DOHH2 (cell line): ENCODE measurements at regions not wholly inside any gene's neighbourhood (a gene's known extent, or its start where the extent isn't known, plus 50 kb on each side); places are given as distances from the start of the nearest gene placed in this dataset.

Source experiments
- H3F3A ChIP-seq: fragments of 200-600 bp; sonication (generic), shearing (Covaris generic); 2 replicates; pipeline ENCODE4 v1.6.0; 2016; ENCODE audit warnings: antibody characterized with exemption, mild to moderate bottlenecking; ENCODE audit not compliant: control insufficient read depth, insufficient read depth
- H3K27ac ChIP-seq: fragments of 200-600 bp; sonication (generic); 2 replicates; pipeline ENCODE4 v1.5.1; 2014; ENCODE audit warnings: low read depth, mild to moderate bottlenecking, low read length, moderate library complexity
- H3K27me3 ChIP-seq: fragments of 200-600 bp; sonication (generic); 2 replicates; pipeline ENCODE4 v1.6.1; 2014; ENCODE audit warnings: mild to moderate bottlenecking, low read length, mixed read lengths; ENCODE audit not compliant: control insufficient read depth
- H3K36me3 ChIP-seq: fragments of 200-600 bp; sonication (generic); 2 replicates; pipeline ENCODE4 v1.6.1; 2014; ENCODE audit warnings: mild to moderate bottlenecking, low read length, moderate library complexity, mixed read lengths; ENCODE audit not compliant: control insufficient read depth
- H3K4me1 ChIP-seq: fragments of 200-600 bp; sonication (generic); 2 replicates; pipeline ENCODE4 v1.6.1; 2014; ENCODE audit warnings: mild to moderate bottlenecking, low read length, mixed read lengths; ENCODE audit not compliant: control insufficient read depth
- H3K4me2 ChIP-seq: fragments of 200-600 bp; sonication (generic); 2 replicates; pipeline ENCODE4 v1.6.0; 2014; ENCODE audit warnings: mild to moderate bottlenecking, low read length, moderate library complexity
- H3K4me3 ChIP-seq: fragments of 200-600 bp; sonication (generic); 2 replicates; pipeline ENCODE4 v1.5.1; 2014; ENCODE audit warnings: mild to moderate bottlenecking, low read length, mixed read lengths
- H3K79me2 ChIP-seq: fragments of 200-600 bp; sonication (generic); 2 replicates; pipeline ENCODE4 v1.6.1; 2014; ENCODE audit warnings: mild to moderate bottlenecking, low read length, mixed read lengths; ENCODE audit not compliant: control insufficient read depth
- H3K9me2 ChIP-seq: fragments of 200-600 bp; sonication (generic); replicated peaks from 2 replicates; pipeline ENCODE4 v1.6.1; 2014; ENCODE audit warnings: mild to moderate bottlenecking, low read length, mixed read lengths; ENCODE audit not compliant: control insufficient read depth
- H3K9me3 ChIP-seq: fragments of 200-600 bp; sonication (generic); 2 replicates; pipeline ENCODE4 v1.6.1; 2014; ENCODE audit warnings: antibody characterized with exemption, low read length, mixed read lengths; ENCODE audit not compliant: control insufficient read depth, insufficient read depth
- H4K20me1 ChIP-seq: fragments of 200-600 bp; sonication (generic); 2 replicates; pipeline ENCODE4 v1.6.0; 2014; ENCODE audit warnings: low read depth, mild to moderate bottlenecking, antibody characterized with exemption, low read length, moderate library complexity; ENCODE audit not compliant: control insufficient read depth, insufficient read depth
- EZH2phosphoT487 ChIP-seq: fragments of 200-600 bp; sonication (generic); IDR thresholded peaks from 2 replicates; pipeline ENCODE4 v1.6.1; 2017; ENCODE audit warnings: borderline replicate concordance, mild to moderate bottlenecking, antibody characterized with exemption, low read length, moderate library complexity, mixed read lengths
- TF ChIP-seq, protein P1 (sequence below): fragments of 200-600 bp; sonication (generic); IDR thresholded peaks from one replicate; pipeline ENCODE4 v1.5.1; 2014; ENCODE audit warnings: antibody characterized with exemption, mild to moderate bottlenecking, low read depth, low read length; ENCODE audit not compliant: poor library complexity, severe bottlenecking

DNA sequence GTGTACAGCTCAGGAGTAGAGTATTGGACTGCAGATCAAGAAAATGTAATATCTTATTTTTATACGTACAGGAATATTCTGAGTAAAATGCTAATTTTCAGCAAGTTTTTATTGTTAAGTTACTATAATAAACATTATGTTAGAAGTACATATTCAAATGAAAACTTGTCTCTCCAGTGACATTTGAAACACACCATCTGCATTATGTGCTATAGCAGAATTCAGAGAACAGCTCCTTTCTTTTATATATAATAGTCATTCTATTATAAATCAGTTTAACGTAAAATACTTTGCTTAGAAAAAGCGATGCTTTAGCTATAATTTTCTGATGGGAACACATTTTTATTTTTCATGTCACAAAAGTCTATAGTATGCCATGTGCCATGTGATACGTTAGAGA is 249.0 kb downstream of the PTPRC start:
- H3K9me3 ChIP-seq = no peaks in the 10 kb centered on the region
- TF ChIP-seq, protein P1, sequence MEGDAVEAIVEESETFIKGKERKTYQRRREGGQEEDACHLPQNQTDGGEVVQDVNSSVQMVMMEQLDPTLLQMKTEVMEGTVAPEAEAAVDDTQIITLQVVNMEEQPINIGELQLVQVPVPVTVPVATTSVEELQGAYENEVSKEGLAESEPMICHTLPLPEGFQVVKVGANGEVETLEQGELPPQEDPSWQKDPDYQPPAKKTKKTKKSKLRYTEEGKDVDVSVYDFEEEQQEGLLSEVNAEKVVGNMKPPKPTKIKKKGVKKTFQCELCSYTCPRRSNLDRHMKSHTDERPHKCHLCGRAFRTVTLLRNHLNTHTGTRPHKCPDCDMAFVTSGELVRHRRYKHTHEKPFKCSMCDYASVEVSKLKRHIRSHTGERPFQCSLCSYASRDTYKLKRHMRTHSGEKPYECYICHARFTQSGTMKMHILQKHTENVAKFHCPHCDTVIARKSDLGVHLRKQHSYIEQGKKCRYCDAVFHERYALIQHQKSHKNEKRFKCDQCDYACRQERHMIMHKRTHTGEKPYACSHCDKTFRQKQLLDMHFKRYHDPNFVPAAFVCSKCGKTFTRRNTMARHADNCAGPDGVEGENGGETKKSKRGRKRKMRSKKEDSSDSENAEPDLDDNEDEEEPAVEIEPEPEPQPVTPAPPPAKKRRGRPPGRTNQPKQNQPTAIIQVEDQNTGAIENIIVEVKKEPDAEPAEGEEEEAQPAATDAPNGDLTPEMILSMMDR = no peak
- TF ChIP-seq EZH2phosphoT487 = no peak
- peaks cover 90% of the 10 kb centered on the region for H3K36me3 ChIP-seq
- peaks cover 96% of the 10 kb centered on the region for H3K79me2 ChIP-seq
- H3F3A ChIP-seq = peaks cover 16% of the 10 kb centered on the region
- 0 out of 2 replicates have a peak, but pooled peaks cover 4% of the 10 kb centered on the region for H3K4me1 ChIP-seq
- no peaks in the 10 kb centered on the region; the same call in 1 of the 2 replicates for H4K20me1 ChIP-seq
- no peaks in the 10 kb centered on the region for H3K27me3 ChIP-seq
- no peak overlapping the region for H3K4me2 ChIP-seq
- H3K4me3 ChIP-seq = no peak overlapping the region
- H3K27ac ChIP-seq = no peak overlapping the region
- H3K9me2 ChIP-seq = no peaks in the 10 kb centered on the region

DNA sequence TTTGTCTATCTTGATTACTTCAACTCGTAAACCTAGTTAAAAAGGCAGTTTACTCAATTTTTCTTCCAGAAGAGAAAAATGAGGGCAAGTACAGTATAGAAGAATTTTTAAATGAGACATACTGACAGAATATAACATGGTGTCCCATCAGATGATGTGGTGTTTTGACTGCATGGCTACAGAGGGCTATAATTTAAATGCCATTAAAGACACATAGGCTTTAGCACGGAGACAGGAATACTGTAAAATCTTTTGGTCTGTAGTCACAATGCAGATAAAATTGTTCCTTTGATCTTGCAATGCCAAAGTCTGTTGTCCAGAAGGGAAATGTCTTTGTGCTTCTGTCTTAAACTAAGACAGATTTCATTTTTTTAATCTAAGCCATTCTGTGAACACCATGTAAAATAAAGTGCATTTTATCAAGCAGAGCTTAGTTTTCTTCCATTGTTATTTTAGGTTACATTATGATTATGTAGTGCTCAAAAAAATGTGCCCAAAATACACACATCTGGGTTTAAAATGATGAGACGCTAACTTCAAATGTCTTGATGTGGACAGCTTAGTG is 249.6 kb downstream of the PTPRC start:
- H3K27me3 ChIP-seq = no peaks in the 10 kb centered on the region
- H3K4me2 ChIP-seq = no peak overlapping the region
- peaks cover 16% of the 10 kb centered on the region for H3F3A ChIP-seq
- 0 out of 2 replicates have a peak, but pooled peaks cover 4% of the 10 kb centered on the region for H3K4me1 ChIP-seq
- H3K36me3 ChIP-seq = peaks cover 90% of the 10 kb centered on the region
- H3K9me3 ChIP-seq = no peaks in the 10 kb centered on the region
- H3K4me3 ChIP-seq = no peak overlapping the region
- H4K20me1 ChIP-seq = no peaks in the 10 kb centered on the region; the same call in 1 of the 2 replicates
- H3K9me2 ChIP-seq = no peaks in the 10 kb centered on the region
- H3K79me2 ChIP-seq = peaks cover 96% of the 10 kb centered on the region
- TF ChIP-seq EZH2phosphoT487 = no peak
- TF ChIP-seq, protein P1 = no peak
- no peak overlapping the region for H3K27ac ChIP-seq

DNA sequence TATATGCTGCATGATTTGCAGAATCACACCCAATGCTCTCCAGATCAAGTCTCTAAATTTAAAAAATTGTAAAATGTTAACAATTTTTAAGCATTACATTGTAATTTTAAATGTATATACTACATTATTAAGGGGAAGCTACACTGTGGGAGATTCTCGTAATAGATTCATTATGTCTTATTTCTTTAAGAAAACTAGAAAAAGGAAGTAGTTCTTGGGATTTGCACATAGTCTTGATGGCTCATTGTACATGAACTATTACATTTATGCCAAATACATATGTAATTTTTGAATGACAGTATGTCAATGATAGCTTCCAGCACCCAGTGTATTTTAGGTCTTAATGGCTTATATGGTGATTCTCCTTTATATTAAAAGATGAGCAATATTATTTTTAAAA is 250.3 kb downstream of the PTPRC start:
- TF ChIP-seq, protein P1 = no peak
- TF ChIP-seq EZH2phosphoT487 = no peak
- Histone ChIP-seq H3K27me3 (no peaks in the 10 kb centered on the region), H3K9me2 (no peaks in the 10 kb centered on the region), H3K9me3 (no peaks in the 10 kb centered on the region), H3K4me1 (0 out of 2 replicates have a peak, but pooled peaks cover 4% of the 10 kb centered on the region), H3K4me2 (no peak overlapping the region), H4K20me1 (no peaks in the 10 kb centered on the region; the same call in 1 of the 2 replicates), H3K36me3 (peaks cover 90% of the 10 kb centered on the region), H3K27ac (no peak overlapping the region), H3F3A (peaks cover 16% of the 10 kb centered on the region), H3K79me2 (peaks cover 96% of the 10 kb centered on the region), H3K4me3 (no peak overlapping the region)
